ENCODE measurements at regions not wholly inside any gene's neighbourhood (a gene's known extent, or its start where the extent isn't known, plus 50 kb on each side); places are given as distances from the start of the nearest gene placed in this dataset.
A peak's percentile ranks its signal among the peaks of the same experiment; 100 is the strongest.

- H3K18ac ChIP-seq (ENCODE audit: extremely low read depth, low read length): no peak overlapping the region
- no peak overlapping the region for H4K5ac ChIP-seq (ENCODE audit: insufficient read length, low read depth, low read length)
- no peak overlapping the region for H4K91ac ChIP-seq (replicated peaks; ENCODE audit: insufficient read length, low read length)
- POLR2A ChIA-PET (ENCODE audit: partially characterized antibody): no interaction called here
- no peak overlapping the region for H2BK20ac ChIP-seq (ENCODE audit: low read length)
- H2AK5ac ChIP-seq (ENCODE audit: low read depth, low read length): no peak overlapping the region
- H3K4me3 ChIP-seq (ENCODE audit: extremely low read depth in 1 of 4, insufficient read depth in 2 of 4, low read depth in 3 of 4, low read length in 4 of 4): no peak overlapping the region
- peak overlapping the region; percentile 64; the same call in 1 of the 2 replicates for H2BK12ac ChIP-seq (ENCODE audit: low read depth, low read length)
- no peaks in the 10 kb centered on the region for H3K23me2 ChIP-seq (ENCODE audit: low read depth, low read length)
- H3K79me2 ChIP-seq (ENCODE audit: control insufficient read depth in 1 of 2, insufficient read depth in 2 of 2, low read length in 2 of 2): no peaks in the 10 kb centered on the region
- CTCF ChIA-PET (ENCODE audit: partially characterized antibody): interaction anchor here (1.1 to 1.7 kb wide), 3 partner anchors 14 to 32 kb away, joined by 3 to 5 read pairs (median 4); no protein-coding TSS in a partner anchor
- no peak overlapping the region for H3K56ac ChIP-seq (replicated peaks; ENCODE audit: insufficient read length, low read depth, low read length)
- H3K27me3 ChIP-seq (replicated peaks in 1 of 4; ENCODE audit: control insufficient read depth in 3 of 4, extremely low read depth in 1 of 4, insufficient read depth in 3 of 4, low read length in 3 of 4): no peaks in the 10 kb centered on the region
- H3K4me2 ChIP-seq (ENCODE audit: insufficient read depth in 1 of 2, low read depth in 2 of 2, low read length in 2 of 2): no peak overlapping the region
- H3K36me3 ChIP-seq (ENCODE audit: control insufficient read depth in 2 of 4, insufficient read depth in 4 of 4, low read length in 3 of 4): no peaks in the 10 kb centered on the region
- DNase-seq (ENCODE audit: low read depth in 1 of 2, low spot score in 2 of 2) (no peak), FAIRE-seq (no peak)
- no peaks in the 10 kb centered on the region for H4K20me1 ChIP-seq (replicated peaks in 1 of 2; ENCODE audit: control insufficient read depth in 1 of 2, insufficient read depth in 2 of 2, low read length in 2 of 2)
- peak overlapping the region; percentile 88; the same call in 1 of the 2 replicates for H2AFZ ChIP-seq (ENCODE audit: low read length)
- no peaks in the 10 kb centered on the region for H3K9me3 ChIP-seq (ENCODE audit: insufficient read depth in 2 of 2, low read depth in 1 of 2, low read length in 1 of 2)
- no peak overlapping the region; the same call in 1 of the 2 replicates for H2BK15ac ChIP-seq (ENCODE audit: low read length)
- peak overlapping the region; percentile 63; the same call in 1 of the 2 replicates for H4K8ac ChIP-seq (ENCODE audit: extremely low read depth, insufficient read depth, low read length)
- no peak overlapping the region for H2BK5ac ChIP-seq (ENCODE audit: low read depth, low read length)
- no peak overlapping the region; a peak in 1 of 7 replicates for H3K9ac ChIP-seq (replicated peaks in 1 of 4; ENCODE audit: extremely low read depth in 1 of 4, low read depth in 3 of 4, low read length in 3 of 4)
- WGBS, 2 experiments (ENCODE audit: extremely low coverage in 1 of 2, insufficient coverage in 1 of 2, insufficient read length in 1 of 2, insufficient replicate concordance in 2 of 2, low coverage in 1 of 2, low lambda C conversion rate in 2 of 2, missing lambda C conversion rate in 1 of 2): 87% methylated on average over 12 of the region's 14 CpGs; no CpG with 5 or more reads in 1 of the 2 experiments
- no peaks in the 10 kb centered on the region for H3K79me1 ChIP-seq (ENCODE audit: low read depth, low read length)
- no peak overlapping the region for H3K4ac ChIP-seq (replicated peaks; ENCODE audit: insufficient read length, low read depth, low read length)
- H3K4me1 ChIP-seq (replicated peaks in 1 of 4; ENCODE audit: control insufficient read depth in 3 of 4, insufficient read depth in 4 of 4, low read length in 3 of 4): peaks cover 0 to 7% (median 4%) of the 10 kb centered on the region in 4 experiments; a peak in 5 of 7 replicates
- H3K14ac ChIP-seq (ENCODE audit: insufficient read length): no peak overlapping the region
- no peak overlapping the region for H2BK120ac ChIP-seq (replicated peaks; ENCODE audit: low read depth, low read length)
- H3K23ac ChIP-seq (ENCODE audit: insufficient read length): no peak overlapping the region
- no peak overlapping the region for H3K27ac ChIP-seq (ENCODE audit: low read depth, low read length)
- TF ChIP-seq POLR2AphosphoS5 (IDR thresholded peaks at IDR 0.05; ENCODE audit: low read depth, low read length) (no peak), E2F6 (IDR thresholded peaks at IDR 0.05) (no peak), ASH2L (IDR thresholded peaks at IDR 0.05; ENCODE audit: low read length) (no peak)
Measured at GRCh38 chr5:173499471-173500212, 116.8 kb downstream of the BOD1 start.

Data from H1 (cell line).